HG02970 (cell line): ENCODE measurements at regions not wholly inside any gene's neighbourhood (a gene's known extent, or its start where the extent isn't known, plus 50 kb on each side); places are given as distances from the start of the nearest gene placed in this dataset.

Experiments used
- ATAC-seq: cut with Tn5 transposase; IDR thresholded peaks from one replicate; pipeline ENCODE4 v1.9.1; 2021; ENCODE audit warnings: mild to moderate bottlenecking, moderate library complexity, moderate number of reproducible peaks; ENCODE audit not compliant: unreplicated experiment, low FRiP score

DNA sequence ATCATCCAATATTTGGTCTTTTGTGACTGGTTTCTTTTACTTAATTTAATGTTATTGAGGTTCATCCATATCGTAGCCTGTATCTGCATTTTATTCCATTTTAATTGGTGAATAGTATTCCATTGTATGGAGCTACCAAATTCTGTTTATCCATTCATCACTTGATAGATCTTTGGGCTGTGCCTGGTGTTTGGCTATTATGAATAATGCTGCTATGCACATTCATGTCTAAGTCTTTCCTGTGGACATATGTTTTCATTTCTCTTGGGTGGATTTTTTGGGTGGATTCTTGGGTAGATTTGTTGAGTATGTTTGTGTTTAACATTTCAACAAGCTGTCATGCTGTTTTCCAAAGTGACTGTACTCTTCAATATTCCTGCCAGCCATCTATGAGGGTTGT lies 52.5 kb upstream of the NEDD4L start:
- ATAC-seq: no peak

DNA sequence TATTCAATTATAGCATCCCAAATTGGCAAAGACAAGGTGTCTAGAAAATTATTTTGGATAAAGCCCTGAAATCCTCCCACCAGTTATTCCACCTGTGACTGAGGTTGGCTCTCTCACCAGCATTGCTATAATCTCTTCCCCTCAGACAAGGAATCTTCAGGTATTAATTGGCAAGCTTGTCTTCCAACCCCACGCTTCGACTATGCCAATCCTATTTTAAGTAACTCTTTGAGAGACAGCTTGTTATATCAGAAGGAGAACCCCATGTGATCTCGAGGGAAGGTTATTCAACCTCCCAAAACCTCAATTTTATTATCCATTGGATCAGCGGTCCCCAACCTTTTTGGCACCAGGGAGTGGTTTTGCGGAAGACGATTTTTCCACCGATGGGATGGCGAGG lies 54.5 kb upstream of the NEDD4L start:
- ATAC-seq: no peak

DNA sequence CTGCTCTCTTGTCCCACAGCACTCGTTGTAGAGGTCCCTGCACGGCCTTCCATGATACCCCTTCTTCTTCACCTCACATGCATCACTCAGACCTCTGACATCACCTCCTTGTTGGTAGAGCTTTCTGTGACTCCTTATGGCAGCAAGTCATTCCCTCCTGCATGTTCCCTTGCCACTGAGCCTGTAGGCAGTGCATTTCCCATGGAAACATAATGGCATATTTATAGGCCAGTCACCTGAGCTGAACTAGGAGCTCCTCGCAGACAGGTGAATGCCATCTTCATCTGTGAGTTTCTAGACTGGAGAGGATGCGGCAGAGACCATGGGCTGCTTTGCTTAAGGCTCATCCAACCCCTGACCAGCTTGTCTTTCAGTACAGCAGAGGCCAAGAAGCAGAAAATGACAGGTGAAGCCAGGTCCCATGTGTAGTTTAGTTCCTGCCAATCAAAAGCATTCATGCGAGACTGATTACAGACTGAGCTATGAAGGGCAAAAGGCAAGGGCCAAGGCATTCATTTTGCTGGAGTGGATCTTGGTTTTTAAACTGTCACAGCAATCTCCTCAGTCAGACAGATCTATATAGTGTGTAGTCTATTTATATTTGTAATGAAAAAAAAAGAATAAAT lies 59.4 kb upstream of the NEDD4L start:
- no peak for ATAC-seq

DNA sequence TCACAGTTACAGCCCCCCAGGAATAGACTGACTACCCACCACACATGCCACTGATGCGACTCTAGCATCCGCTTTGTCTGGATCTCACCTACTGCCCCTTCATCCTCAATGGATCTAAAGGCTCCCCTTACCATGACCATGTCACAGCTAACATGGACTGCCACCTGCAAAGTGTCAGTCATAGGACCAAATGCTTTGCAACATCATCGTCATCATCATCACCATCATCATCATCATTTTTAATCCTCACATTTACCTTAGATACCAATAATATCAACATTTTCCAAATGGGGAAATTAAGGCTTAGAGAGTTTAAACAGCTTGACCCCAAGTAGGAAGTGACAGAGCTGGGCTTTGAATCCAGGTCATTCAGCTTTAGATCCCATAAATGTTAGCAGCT lies 60.1 kb upstream of the NEDD4L start:
- no peak for ATAC-seq

DNA sequence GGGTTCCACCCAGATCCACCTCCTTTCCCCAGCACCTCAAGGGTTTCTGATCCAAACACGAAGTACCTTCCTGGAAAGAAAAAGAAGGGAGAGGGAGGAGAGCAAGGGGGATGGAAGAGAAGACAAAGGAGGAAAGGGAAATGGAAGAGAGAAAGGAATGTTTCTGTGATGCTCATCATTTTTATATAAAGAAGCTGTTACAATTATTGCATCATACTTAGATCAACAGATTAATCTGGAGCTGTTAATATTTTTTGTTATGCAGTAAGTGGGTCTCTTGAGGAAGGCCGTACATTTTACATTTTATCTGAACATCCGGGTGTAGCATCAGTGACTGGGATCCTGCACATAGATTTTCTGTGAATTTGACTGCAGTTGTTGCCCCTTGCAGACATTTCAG lies 60.6 kb upstream of the NEDD4L start:
- ATAC-seq: no peak

DNA sequence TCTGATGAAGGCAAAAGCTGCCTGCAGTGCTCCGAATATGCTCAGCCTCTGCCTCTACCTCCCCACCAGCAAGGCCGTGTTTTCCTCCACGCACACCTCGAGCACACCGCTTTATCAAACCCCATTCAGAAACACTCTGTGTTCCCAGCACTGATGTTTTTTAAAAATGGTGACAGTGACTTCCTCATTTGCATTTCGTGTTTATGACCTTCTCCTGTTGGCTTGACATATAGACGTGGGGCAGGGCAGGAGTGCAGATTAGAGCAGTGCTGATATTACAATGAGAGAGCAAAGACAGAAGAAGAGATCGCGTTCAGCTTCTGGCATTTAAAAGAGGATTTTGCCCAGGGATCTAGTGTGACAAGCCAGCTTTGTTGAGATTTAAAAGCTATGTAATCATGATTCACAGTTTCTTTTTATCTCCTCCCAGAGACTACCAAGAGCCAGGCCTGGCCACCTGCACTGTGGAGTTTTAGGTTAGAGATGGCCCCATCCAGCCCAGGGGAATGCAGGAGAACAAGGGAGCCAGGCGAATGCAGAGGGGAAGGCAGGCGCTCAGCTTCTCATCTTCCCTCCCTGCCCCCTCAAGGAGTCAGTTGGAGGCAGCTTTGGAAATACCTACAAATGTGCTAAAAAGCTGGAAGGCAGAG lies 61.5 kb upstream of the NEDD4L start:
- no peak for ATAC-seq

DNA sequence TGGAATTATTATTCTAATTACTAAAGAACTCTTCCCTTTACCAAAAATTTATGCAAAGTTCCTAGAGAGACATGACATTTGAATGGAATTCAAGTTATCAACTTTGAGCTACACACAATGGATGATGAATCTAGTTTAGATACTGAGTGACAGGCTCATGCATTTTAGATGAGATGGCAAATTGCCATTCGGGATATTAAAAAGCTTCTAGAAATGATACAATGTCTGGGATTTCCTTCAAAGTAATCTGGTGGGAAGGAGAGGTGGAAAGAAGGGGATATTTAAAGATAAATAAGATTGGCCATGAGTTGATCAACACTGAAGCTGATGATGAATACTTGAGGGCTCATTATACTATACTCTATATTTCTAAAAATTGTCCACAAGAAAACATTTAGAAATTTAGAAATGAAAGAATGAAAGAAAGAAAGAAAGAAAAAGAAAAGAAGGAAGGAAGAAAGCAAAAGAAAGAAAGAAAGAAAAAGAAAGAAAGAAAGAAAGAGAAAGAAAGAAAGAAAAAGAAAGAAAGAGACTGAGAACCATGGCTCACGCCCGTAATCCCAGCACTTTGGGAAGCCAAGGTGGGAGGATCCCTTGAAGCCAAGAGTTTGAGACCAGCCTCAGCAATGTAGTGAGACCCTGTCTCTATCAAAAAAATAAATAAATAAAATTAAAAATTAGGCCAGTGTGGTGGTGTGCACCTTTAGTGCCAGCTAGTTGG lies 62.6 kb upstream of the NEDD4L start:
- no peak for ATAC-seq

DNA sequence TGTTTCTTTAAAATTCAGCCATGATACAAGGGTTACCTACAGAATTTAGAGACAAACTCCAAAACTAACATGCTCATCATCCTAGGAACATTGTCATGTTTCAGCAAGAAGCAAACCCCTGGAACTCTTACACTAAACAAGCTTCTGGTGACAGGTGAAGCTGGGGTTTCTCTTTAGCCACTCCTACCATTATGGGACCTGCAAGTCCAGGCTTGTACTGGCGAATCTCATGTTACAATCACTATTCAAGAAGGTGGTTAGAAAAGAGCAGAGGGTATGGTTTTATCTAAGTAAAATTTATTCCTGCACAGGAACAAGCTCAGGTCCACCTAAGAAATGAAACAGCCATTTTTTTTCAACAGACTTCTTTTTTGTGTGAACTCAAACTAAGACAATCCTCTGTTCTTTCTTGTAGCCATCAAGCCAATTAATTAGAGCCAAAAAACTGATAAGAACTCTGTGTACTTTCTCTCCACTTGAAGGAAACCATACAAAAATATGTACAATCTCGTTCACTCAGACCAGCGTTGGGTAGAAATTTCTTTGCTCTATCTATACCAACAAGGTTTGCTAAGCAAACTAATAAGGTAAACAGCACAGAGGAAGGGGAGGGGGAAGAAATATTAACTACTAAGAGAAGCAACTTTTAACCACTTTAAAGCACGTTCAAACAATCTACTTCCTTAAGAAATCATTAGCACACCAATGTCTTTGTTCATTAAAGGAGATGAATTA lies 63.3 kb upstream of the NEDD4L start:
- no peak for ATAC-seq

DNA sequence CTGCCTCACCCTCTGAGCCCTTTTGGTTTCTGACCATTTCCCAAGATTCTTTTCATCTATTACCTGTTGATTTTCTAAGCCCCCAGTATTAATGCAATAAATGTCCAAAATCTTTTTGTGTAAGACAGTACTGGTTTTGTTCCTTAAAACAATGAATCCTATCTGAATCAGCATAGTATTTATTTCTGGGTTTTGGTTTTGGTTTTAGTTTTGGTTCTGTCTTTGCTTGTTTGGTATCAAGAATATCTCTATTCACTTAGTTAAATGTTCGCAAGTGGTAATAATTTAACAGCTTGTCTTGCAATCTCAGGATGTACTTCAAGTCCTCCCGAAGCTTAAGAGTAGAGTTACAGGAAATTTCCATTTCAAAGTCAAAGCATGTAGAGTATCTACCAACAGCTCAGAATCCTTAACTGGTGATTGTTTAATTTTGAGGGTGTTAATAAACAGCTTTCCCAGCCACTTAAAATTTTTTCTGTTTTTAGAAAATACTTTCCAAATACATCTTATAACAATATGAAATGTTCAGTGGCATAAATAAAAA lies 67.7 kb upstream of the NEDD4L start:
- no peak for ATAC-seq

DNA sequence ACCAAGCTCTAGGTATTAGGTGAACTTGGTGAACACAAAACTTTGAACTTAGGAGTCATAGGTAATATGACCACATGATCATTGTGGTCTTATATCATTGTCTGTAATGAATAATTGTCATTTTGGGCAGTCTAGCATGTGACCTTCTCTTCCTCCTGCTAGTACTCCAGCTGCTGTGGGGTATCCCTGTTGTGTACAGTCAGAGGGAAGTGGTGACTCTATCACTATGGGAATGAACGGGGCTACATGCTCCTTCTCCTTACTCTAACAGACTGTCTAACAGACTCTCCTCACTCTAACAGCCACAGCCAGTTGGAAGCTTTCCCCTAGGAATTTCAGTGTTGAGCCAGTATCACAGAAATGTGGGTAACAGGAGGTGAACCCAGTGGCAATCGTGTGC lies 68.2 kb upstream of the NEDD4L start:
- ATAC-seq: no peak

DNA sequence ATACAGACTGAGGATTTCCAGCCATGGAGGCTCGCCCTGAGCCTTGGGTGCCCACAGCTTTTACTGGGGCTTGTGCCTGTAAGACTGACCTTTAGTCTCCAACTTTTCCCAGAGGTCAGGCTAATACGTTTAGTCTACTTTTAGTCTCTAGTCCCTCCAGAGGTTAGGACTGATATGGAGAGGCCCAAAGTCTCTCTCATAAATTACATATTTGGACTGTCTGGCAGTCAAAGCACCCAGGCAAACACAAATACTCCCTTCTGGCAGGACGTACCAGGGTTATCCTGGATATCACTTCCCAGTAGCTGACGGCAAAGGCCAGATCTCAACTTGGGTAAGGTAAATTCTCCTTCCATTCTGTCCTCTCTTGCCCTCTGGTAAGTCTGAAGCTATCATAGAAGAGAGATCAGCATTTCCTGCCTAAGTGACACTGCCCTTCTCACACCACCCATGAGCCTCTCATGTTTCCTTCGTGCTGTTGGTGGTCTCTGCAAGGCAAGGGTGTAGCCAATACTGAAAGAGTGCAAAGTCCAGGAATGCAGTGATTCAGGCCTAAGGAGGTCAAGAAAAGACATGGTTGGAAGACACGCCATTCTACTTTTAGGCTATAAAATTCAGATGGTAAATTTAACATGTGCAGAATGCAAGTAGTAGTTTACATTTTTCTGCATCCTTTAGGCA lies 69.3 kb upstream of the NEDD4L start:
- no peak for ATAC-seq

DNA sequence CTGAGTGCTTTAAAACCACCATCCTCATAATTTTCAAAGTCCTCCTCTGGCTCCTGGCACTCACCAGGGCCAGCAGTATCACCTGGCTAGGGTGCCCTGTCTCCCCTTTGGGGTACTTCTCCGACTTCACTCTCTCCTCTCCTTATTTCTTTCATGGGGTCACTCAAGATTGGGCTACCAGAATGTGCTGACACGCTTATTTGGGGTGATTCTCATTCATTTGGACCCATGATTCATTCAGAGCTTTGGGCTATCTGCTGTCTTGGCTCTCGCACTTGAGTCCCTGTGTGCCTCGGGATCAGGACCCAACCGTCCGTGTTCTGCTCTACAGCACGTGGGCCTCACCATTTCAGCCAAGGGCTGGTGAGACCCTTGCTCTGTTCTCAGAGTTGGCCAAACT lies 70.1 kb upstream of the NEDD4L start:
- no peak for ATAC-seq

DNA sequence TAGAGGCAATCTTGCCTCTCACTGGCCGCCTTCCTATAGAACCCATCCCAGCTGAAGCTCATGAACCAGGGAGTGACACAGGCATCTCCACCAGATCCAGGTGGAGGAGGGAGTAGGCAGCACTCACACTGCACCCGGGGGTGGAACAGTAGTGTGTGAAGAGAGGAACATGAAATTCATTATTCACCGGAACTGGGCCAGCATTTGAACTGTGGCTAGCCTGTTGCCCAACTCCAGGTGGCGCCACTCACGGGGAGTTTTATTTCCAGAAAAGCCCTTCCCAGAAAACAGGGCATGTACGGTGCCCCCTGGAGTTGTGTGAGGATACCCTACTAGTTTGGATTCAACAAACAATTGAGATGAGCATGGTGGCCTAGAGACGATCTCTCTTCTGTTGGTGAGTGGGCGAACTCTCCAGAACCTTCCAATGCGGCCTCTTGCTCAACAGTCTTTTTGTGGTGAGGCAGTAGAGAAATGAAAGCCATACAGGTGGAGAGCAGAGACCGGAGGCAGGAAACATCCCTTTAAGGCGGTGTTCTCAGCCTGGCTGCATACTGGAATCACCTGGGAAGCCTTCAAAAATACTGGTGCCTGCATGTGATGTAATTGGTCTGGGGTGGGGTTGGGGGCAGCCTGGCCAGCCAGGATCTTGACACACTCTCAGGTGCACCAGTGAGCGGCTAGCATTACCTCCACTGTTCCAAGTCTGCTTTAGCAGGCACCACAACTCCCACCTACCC lies 73.5 kb upstream of the NEDD4L start:
- no peak for ATAC-seq

DNA sequence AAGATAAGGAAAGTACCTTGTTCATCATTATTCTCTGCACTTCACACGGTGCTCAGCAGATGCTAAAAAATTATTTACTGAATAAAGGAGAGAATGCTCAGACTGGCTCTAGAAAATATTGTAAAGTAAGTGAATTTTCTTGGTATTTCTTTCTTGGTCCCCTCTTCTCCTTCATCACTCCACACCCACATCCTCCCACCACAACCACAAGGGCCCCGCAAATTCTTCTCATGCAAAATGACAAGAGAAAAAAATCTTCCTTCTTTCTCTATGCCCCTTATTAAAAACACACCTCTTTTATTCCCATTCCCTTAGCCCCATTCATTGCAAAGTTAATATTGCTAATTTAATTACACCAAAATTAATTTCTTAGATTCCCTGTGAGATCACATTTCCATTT lies 74.2 kb upstream of the NEDD4L start:
- ATAC-seq: no peak

DNA sequence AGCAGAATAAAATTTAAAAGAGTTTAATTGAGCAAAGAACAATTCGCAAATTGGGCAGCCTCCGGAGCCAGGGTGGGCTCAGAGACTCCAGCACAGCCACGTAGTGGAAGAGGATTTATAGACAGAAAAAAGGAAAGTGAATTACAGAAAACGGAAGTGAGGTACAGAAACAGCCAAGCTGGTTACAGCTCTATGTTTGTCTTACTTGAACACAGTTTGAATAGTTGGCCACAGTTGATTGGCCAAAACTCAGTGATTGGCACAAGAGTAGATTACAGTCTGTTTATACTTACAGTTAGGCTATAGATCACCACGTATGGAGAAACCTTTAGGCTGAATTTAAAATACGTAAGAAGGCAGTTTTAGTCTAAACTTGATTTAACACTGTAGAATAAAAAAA lies 78.8 kb upstream of the NEDD4L start:
- ATAC-seq: no peak

DNA sequence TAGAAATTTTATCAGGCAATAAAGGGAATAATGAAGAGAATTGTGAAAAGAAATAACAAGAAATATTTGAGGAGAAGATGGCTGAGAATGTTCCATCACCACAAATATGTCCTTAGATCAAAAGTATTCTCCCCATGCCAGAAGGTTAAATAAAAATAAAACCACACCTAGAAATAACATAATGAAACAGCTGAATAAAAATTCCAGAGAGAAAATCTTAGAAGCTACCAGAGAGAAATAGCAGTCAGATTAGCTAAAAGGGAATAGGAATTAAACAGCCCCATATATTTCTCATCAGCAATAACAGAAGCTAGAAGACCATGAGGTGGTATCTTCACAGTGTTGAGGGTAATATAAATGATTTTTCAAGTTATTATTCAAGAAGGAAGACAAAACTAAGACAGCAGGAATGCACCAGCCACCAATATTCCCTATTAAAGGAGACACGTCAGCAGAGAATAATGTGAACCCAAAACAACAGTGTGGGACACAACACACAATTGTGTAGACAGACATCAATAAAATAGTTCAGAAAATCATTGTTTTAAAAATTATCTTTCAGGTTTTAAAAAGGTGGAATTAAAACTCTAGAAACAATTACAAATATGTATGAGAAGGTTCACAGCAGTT lies 82.0 kb upstream of the NEDD4L start:
- ATAC-seq: no peak

DNA sequence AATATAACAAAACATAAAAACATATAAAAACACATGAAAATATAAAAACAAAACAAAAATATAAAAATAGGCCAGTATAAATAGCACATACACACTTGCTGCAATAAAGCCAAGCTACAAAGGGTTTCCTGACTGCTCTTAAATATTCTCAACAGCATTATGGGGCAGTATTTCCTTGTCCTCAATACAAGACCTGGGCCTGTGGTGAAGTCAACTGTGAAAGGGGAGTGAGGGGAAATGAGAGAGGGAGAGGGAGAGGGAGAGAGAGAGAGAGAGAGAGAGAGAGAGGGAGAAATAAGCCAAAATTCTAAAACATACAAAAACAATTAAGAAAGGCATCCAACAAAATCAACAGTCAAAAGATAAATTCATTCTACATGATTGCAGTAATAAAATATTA lies 82.6 kb upstream of the NEDD4L start:
- ATAC-seq: no peak

DNA sequence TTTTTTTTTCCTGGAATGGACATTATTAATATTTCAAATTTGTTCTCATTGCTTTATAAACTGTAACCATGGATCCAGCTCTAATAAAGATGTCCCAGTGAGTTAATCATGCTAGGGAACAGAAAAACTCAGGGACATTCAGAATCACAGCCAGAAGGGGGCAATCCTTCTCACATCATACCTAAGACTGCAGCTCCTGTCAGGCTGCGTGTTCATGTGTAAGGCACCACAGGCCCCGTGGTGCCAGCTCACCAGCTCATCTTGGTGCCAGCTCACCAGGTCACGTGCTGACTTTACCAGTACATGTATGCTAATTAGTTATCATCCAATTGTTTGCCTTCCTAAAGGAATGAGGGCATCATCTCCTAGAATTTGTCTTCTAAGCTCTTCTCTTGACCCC lies 84.7 kb upstream of the NEDD4L start:
- no peak for ATAC-seq

DNA sequence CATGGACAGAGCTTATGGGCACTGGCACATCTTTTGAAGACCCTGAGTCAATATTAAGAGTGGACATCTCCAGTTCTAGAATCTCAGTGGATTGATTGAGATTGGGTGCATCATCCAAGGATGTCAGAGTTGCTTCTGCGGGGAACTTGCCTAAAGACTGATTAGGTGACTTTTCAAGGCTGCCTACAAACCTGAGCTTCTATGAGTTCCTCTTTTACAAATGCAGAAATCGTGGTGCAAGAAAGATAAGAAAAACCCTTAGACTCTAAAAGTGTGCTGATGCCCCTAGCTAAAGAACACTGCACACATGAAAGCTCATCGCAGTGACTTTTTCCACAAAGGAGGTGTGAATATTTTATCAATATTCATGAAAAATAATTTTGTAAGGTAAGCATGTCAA lies 86.8 kb upstream of the NEDD4L start:
- no peak for ATAC-seq
